GM21619 (cell line): ENCODE measurements at regions not wholly inside any gene's neighbourhood (a gene's known extent, or its start where the extent isn't known, plus 50 kb on each side); places are given as distances from the start of the nearest gene placed in this dataset.

Source experiments
- ATAC-seq: cut with Tn5 transposase; IDR thresholded peaks from one replicate; pipeline ENCODE4 v1.9.1; 2021; ENCODE audit not compliant: unreplicated experiment

DNA sequence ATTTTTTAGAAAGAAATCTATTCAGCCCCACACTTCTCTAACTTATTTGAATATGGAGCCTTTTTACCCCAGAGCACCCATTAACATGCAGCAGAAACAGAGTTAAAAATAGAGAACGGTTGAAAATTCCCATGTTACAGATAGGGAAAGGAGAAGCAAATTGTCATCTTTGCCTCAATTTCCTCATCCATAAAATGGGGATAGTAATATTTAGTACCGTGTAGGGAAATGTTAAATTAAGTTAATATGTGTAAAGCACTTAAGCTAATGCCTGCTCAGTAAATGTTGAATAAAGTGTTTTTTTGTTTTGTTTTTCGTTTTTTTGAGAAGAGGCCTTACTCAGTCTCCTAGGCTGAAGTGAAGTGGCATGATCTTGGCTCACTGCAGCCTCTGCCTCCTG lies 50.3 kb downstream of the NAV1 start:
- ATAC-seq = no peak

DNA sequence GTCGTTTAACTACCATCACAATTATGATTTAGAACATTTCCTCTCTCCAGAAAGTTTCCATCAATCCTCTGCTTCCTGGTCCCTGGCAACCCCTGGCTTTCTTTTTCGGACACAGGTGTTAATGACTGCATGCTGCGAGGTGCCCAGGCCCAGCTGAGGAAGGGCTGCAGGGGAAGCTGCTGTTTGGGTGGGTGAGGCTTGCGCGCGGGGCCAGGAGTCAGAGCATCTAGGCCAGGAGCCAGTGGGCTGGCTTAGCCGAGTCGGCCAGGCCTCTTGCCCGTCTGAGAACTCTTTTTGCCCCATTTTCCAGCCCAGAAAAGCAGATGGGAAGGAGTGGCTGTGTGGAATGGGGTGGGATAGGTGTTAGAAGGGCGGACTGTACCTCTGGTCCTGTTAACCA lies 51.5 kb downstream of the NAV1 start:
- ATAC-seq = no peak

DNA sequence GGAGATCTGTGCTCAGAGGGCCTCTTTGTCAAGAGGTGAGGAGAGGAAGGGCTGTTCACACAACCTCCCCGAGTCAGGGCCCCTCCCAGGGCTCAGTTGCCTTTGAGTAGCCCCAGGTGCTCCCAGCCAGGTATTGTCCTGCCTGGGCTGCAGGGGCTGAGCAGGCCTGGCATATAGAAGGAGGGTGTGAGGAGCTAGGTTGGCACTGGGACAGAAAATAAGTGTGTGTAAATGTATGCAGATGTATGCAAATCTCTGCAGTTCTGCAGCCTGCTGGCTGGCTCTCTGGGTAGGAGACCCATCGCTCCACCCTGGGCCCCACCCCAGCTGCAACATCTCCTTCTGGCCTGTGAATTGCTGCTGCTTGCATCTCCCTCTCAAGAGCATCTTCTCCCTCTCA lies 52.4 kb downstream of the NAV1 start:
- ATAC-seq = no peak

DNA sequence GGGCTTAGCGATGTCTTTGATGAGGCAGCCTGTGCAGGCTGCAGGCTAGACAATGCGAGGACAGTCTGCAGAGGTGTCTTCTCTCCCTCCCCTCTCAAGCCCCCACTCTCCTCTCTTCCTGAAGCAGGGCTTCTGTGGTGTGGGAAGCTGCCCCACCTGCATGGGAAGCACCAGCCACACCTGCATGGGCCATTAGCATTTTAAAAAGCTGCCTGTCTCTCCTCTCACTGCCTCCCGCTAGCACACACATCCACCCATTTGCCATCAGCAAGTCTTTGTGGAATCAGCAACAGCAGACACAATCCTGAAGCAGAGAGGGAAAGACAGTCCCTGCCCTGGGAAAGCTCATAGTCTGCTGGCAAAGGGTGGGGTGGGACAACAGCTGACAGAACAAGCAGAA lies 53.1 kb downstream of the NAV1 start:
- no peak for ATAC-seq

DNA sequence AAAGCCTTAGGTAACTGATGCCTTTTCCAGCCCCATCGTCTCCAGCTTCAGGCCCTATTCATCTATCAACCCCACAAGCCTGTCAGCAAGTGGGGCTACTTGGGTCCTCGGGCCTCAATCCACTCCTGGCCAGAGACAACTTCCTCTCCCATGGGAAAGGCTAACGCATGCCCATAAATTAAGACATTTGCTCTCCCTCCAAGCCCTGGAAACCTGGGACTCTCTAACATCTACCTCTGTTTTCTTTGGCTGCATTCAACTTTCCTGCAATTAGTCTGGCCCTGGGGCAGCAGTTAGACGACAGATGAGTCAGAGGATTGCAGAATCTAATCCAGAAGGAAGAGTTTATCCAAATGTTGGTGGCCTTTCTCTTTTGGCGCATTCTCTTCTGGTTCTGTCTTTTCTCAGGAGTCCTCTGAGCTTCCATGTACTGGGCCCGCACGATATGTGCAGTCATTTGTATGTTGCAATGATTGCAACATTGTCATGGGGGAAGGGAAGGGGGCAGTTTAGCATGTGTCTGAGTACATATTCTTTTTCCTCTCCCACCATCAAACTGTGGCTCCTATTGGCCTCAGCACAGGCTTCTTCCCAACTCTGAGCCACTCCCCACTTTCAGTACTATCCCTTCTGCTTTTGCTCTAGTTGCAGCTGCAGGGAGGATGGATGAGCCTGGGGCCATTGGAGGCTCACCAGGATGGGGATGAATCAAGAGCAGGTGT lies 54.4 kb downstream of the NAV1 start:
- no peak for ATAC-seq

DNA sequence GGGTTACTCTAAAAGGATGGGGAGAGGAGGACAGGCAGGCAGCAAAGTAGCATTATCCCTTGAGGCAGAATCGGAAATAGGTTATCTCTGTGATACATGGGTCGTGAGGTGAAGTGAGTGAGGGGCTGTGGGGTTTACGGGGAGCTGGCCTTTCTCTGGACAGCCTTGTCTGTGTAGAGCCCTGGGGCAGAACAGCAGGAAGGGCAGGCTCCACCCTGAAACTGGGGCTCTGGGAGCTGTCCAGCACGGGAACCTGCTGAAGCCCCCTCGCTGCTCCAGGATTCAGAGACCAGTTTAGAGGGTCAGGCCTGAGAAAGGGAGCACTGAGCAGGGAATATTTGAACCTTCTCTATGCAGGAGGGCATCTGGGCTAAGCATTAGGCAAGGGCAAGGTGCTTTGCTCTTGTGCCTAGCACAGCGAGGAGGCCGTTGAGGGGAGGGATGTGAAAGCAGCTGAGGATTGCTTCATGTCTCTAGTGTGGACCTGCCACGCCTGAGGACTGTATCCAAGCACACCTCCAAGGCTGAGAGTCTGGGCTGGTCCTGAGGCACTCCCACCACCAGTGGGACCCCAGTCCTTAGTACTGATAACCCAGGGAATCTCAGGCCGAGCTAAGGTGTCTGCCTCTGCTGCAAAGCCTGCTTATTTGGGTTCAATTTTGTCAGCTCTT lies 55.8 kb downstream of the NAV1 start:
- ATAC-seq = no peak

DNA sequence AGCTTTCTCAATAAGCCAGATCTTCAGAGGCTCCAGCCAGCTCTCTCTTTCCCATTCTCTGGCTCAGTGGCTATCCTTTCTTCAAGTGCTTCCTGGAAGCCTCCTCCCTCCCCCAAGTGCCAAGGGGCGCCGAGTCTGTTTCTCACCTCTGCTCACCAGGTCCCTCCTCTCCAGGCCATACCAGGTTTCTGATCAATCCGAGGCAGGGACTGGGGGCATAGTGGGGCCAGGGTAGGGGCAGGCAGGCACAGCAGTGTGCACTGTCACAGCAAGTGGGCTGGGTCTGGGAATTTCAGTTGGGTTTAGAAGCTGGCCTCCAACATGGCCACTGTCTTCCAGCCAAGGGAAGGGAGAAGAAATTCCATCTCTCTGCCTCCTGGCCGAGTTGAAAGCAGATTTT lies 56.5 kb downstream of the NAV1 start:
- no peak for ATAC-seq

DNA sequence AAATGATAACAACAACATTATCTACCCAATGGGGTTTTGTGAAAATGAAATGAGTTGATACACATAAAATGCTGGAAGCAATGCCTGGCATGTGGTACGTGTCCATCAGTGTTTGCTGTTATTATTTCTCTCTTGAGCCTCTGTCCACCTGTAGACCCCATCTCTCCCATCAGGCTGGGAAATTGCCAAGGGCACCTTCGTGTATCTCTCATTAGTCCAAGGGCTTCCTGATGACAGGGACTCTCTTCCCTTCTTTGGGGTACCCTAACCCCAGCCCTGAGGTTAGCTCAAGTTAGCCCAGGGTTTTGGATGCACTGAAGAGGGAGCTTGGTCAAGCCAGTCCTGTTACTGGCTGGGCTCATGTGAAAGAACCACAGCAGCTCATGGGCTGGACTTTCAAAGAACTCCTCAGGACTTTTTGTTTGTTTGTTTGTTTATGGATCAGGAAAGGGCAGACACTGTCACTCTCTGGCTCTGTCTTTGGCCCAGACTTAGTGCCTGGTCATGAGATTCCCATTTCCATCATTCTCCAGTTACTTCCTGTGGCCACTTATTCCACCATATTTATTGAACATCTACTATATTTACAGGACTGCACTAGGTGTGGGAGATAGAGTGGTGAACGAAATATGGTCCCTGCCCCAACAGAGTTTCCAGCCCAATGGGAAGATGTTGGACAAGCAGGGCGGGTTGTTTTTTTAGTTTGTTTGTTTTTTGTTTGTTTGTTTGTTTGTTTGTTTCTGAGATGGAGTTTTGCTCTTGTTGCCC lies 57.4 kb downstream of the NAV1 start:
- no peak for ATAC-seq

DNA sequence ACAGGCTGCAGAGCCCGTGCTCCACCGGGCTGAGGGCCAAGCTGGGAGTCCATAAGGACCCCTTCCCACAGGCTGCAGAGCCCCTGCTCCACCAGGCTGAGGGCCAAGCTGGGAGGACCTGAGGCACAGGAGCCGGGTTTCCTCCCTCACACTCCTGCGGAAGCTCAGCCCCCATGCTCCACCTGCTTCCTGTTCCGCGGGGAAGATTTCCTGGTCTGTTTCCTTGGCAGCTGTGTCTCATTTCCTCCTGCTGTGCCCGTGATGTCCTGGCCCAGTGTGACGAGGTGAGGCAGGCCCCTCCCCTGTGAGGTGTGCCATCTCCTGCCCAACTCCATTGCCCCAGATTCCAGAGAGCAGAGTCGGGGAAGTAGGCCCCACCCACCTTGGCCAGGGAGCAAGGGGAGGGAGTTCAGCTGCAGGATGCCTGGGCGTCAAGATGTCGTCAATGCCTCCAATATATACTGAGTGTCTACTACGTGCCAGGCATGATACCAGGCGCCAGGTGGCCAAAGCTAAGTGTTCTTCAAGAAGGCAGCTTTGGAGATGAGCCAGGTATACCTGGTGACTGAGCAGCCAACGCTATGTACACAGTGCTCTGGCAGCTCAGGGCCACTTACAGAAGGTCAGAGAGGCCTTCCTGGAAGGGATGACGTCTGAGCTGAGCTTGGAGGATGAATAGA lies 58.8 kb downstream of the NAV1 start:
- no peak for ATAC-seq

DNA sequence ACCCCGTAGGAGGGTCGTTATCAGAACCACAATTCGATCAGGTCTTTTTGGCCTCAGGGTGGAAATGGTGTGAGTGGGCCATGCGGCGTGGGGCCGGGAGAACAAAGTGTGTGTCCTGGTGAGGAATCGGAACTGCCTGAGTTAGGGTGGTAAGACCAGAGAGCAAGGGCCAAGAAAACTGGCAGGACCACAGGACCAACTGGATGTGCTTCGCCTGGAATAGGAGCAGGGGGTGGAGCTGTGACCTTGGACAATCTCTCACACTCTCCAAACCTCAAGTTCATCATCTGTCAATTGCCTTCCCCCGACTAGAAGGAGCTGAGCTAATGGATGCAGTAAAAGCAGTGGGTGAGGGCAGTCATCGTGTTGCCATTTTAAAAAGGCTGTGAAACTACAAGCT lies 59.5 kb downstream of the NAV1 start:
- no peak for ATAC-seq

DNA sequence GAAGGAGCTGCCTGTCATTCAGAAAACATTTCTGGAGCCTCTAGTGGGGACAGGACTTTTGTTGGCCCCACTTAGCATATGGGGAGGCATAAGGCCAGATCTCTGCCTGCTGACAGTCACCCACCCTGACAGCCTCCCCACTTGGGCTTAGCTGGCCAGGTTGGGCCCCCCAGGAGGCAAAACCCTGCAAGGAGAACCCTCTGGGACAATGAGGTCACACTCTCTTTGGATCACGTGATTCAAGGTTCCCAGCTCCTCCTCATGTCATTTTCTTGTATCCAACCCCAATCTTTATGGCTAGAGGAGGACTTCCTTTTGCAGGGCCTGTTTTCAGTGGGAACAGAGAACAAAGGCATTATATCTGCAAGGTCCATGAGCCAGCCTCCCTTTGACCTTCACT lies 60.0 kb downstream of the NAV1 start:
- no peak for ATAC-seq

DNA sequence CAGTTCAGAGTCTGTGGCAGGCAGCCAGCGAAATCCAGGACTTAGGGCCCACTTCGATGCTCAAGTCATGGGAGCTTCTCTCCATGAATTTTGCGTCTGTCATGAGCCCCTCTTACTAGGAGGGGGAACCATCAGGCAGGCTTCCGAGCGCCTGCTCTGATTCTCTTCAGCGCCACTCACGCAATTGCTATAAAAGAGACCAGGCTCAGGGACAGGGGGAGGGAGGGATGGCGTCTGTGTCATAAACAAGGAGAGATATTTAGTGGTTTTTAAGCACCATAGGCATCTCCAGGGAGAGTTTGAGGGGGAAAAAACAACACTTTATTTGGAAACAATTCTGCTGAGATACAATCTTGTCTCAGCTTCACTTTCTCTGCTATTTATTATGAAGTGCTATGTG lies 60.6 kb downstream of the NAV1 start:
- no peak for ATAC-seq

DNA sequence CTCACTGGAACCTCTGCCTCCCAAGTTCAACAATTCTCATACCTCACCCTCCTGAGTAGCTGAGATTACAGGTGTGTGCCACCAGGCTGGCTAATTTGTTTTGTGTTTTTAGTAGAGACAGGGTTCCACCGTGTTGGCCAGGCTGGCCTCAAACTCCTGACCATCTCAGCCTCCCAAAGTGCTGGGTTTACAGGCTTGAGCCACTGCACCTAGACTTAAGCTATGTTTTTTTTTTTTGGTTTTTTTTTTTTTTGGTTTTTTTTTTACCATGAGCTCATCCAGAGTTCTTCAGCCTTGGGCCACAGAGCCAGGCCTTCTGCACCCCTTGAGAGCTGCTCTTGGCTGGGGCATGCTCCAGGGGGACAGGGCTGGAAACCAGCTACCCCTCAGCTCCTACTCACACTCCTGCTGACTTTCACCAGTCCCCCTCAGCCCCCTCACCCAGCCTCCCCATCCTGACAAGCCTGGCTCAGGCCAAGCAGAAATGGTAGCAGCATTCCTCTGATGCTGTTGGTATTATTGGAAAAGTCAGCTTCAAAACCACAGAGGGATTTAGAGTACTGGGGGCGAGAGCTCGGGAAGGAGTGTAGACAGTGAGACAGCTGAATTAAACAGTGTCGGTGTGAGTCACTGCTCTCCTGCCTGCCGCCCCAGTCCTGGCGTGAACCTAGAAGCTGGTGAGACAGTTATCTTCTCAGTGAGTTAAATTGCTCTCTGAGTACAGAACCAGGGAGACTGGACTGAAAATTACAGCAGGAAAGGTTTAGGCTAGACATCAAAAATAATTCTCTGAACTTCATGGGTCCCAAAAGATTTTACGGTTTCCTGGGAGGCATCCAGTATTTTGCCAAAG lies 63.7 kb downstream of the NAV1 start:
- ATAC-seq = no peak

DNA sequence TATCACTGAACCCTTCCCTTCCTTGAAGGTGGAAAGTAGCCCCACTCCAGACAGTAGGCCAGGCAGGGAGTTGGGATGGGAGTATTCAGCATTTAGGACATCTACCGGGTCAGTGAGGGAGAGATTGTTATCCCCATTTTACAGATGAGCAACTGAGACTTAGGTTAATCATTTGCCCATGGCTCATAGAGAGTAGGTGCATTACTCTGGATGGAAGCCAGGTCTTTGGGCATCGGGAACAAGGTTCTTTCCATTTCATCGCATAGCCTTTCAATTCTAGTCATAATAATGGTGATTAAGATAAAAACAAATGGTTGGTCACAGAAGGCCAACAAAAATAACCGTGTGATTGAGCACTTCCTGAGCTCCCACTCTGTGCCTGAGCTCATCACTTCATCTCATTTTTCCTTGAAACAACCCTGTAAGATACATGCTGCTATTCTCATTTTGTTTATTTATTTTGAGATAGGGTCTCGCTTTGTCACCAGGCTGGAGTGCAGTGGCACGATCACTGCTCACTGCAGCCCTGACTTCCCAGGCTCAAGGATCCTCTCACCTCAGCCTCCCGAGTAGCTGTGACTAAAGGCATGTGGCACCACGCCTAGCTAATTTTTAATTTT lies 64.8 kb downstream of the NAV1 start:
- no peak for ATAC-seq

DNA sequence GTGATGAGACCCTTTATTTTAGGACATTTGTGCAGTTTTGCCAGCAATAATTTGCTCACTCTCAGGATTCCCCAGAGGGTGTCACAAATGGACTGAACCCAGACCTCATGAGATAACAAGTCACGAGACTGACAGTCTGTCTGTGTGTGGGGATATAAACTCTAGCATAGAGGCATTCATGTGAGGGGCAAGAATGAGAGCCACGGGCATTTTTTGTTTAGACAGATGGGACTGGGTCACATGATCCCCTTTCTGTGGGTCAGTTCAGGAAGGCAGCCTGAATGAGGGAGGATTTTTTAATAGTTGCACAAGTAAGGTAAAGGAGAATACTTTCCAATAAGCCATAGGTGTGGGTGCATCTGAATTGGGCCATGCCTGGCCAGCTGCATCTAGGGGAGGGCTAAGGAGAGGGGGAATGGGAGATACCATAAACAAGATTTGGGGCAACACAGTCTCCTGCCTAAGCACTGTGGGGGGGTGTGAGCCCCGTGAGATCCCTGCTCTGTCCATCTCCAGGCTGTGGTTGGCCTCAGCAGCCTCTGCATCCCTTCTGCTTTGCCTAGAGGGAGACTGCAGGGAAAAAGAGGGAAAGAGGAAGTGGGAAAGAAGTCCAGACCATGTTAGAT lies 66.6 kb downstream of the NAV1 start:
- ATAC-seq = no peak

DNA sequence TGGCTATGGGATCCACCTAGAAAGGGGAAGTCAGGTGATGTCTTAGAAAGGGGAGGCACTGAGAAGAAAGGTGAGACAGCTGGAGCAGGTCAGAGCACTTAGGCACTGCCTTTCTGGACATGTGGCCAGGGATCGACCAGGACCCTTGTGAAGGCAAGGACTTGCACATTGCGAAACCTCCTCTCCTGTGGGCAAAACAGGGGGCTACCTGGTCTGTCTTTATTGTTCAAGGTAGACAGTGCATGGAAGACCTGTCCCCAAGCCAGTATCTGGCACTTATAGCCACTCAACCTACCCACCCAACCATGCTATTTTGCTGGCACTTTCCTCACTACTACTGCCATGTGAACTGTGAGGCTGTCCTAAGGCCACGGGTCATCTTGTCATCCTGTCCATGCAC lies 67.2 kb downstream of the NAV1 start:
- ATAC-seq = no peak

DNA sequence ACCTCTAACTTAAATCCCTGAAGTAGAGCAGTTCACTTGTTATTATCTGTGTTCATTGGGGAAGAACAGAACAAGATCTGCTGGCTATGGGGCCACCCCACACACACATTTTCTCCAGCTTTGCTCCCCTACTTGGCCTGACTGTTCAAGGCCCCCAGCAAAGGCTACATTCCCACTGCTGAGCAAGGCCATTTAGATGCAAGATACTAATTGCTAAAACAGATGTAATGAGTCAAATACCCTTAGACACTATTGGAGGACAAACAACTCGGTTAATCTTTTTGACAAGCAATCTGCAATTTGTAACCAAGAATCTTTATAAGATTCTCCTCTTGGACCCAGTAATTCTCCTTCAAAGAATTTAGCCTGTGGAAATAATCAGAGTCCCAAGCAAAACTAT lies 67.7 kb downstream of the NAV1 start:
- no peak for ATAC-seq

DNA sequence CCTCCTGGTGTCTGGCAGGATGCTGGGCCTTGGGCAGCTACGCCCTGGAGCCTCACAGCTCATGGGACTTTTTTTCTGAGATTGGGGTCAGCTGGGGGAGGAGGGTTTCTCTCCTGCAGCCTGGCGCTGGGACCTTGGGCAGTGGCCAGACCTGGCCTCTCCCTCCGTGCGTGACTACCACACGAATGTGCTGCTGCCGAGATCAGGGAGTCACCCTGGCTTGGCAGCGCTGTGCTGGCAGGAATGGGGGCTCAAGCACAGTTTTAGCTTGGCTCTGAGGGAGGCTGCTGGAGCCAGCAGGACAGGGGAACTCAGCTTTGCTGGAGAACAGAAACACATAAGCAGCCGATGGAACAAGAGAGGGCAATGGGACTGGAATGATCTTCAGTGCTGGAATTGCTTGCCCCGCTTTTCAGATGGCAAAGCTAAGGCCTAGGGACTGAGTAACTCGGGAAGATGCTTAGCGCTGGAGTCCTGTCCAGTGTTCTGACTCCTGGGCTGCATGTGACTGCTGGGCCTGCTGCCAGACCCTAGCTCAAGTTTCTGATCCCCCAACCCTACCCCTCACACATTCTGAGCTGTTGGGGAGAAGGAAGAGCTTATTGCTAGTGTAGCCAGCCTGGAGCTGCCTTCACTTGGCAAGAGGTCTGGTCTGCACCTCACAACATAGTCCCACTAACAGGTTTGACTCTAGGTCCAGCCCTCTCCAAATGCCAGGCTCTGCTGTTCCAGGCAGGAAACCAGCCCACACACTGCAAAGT lies 69.9 kb downstream of the NAV1 start:
- no peak for ATAC-seq

DNA sequence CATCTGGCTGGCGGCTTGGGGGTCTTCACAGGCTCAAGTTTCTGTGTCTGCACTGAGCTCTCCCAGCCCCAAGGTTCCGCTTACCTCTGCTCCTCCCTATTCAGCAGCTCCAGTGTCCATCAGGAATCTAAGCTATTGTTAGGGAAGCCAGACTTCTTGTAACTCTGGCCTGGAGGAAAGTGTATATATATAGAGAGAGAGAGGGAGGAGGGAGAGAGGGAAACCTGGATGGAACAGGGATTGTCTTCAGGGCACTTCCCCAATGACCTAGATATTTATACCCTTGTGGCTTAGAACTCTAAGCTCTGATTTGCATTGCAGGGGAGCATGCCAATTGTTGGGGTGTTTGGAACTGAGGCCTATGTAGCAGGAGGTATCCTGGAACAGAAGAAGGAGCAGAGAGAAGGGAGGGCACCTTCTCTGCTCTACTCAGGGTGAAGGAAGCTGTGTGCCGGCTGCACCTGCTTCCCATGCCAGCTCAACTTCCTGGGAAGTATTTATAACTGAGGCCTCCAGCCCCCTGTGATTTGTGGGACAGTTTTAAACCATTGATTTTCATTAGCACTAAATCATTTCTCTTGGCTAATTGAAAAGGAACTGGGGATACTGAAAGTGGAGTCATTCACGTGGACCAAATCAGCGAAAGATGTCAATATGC lies 70.9 kb downstream of the NAV1 start:
- no peak for ATAC-seq
